ENCODE measurements at regions not wholly inside any gene's neighbourhood (a gene's known extent, or its start where the extent isn't known, plus 50 kb on each side); places are given as distances from the start of the nearest gene placed in this dataset.

DNA sequence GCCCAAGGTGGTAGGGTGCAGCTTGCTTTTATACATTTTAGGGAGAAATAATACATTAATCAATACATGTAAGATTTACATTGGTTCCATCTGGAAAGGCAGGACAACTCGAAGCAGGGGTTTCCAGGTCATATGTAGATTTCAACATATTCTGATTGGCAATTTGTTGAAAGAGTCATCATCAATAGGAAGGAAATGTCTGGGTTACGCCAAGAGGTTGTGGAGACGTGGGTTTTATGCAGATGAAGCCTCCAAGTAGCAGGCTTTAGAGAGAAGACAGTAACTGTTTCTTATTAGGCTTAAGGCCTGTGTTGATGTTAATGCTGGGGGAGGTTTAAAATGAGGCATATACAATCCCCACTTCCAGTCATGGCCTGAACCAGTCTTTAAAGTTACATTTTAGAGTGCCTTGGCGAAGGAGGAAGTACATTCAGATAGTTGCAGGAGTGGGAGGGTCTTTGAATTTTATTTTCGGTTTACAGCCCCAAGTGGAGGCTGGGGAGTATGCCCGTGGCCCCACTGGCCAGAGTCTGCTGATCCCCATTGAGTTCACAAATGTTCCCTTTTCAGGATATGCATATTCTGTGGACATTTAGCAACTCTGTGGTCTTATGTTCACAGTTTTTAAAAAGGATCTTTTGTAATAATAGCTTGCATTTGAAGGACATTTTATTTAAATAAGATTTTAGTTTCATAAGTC is 166.0 kb upstream of the GDF10 start:
- no peak for TF ChIP-seq CTCF (IDR thresholded peaks at IDR 0.05)
- TF ChIP-seq POLR2A (IDR thresholded peaks at IDR 0.05): no peak
- TF ChIP-seq POLR2AphosphoS5 (IDR thresholded peaks at IDR 0.05): no peak

All from sigmoid colon (tissue), 4 donors.